Lower leg skin (tissue), 4 donors: ENCODE measurements at regions not wholly inside any gene's neighbourhood (a gene's known extent, or its start where the extent isn't known, plus 50 kb on each side); places are given as distances from the start of the nearest gene placed in this dataset.

Experiments used
- DNase-seq, 2 donors: peaks; one replicate each; pipeline ENCODE4 v3.0.0-alpha.2; 2019; ENCODE audit warnings: low spot score in 2 of 2
- H3K4me3 ChIP-seq: fragments of 200-600 bp; sonication (generic); 2 replicates; pipeline ENCODE4 v1.5.1; 2017; ENCODE audit warnings: mild to moderate bottlenecking, low read depth; ENCODE audit not compliant: poor library complexity, severe bottlenecking
- CTCF ChIP-seq, 3 donors: fragments of 450-650 bp; IDR thresholded peaks; one replicate each; pipeline ENCODE4 v1.5.1; 2016; ENCODE audit warnings: antibody characterized with exemption in 3 of 3, mild to moderate bottlenecking in 3 of 3, moderate library complexity in 2 of 3
- POLR2A ChIP-seq, 2 donors: fragments of 450-650 bp; IDR thresholded peaks; one replicate each; pipeline ENCODE4 v1.6.1; 2016 to 2017; ENCODE audit warnings: antibody characterized with exemption in 2 of 2, mild to moderate bottlenecking in 1 of 2, moderate library complexity in 1 of 2
- WGBS, 2 donors: methylation state at CpG; one replicate each; pipeline ENCODE4 v1.1.5; 2018; 5-methylcytosine and 5-hydroxymethylcytosine counted together
- intact Hi-C: fragments of 100-400 bp; cut with DNase I; formaldehyde crosslinking; loops from one replicate; pipeline ENCODE4 v1.15.0; 2023; ENCODE audit warnings: low total_unique reads

GRCh38 chr15:79492065-79492464 lies 59.9 kb downstream of the MINAR1 start:
- no peak for DNase-seq
- H3K4me3 ChIP-seq, result no peak overlapping the region
- intact Hi-C loops, result no loop called here
- TF ChIP-seq POLR2A (IDR thresholded peaks at IDR 0.05), result no peak
- TF ChIP-seq CTCF (IDR thresholded peaks at IDR 0.05), result no peak
- WGBS, 2 donors, result 82 to 91% methylated on average over 3 of the region's 3 CpGs

GRCh38 chr15:79494384-79494909 lies 62.3 kb downstream of the MINAR1 start:
- intact Hi-C loops, result no loop called here
- TF ChIP-seq CTCF (IDR thresholded peaks at IDR 0.05) (no peak), POLR2A (IDR thresholded peaks at IDR 0.05) (no peak)
- H3K4me3 ChIP-seq, result no peak overlapping the region
- DNase-seq, result no peak
- 56 to 66% methylated on average over 7 of the region's 7 CpGs for WGBS, 2 donors

- no peak for TF ChIP-seq POLR2A (IDR thresholded peaks at IDR 0.05)
- TF ChIP-seq CTCF (IDR thresholded peaks at IDR 0.05), result no peak
- intact Hi-C loops, result no loop called here
- DNase-seq, result no peak
- 65 to 66% methylated on average over 6 of the region's 6 CpGs for WGBS, 2 donors
- no peak overlapping the region for H3K4me3 ChIP-seq
These were observed 63.0 kb downstream of the MINAR1 start for GRCh38 chr15:79494963-79495755.

- no peak for DNase-seq
- no peak for TF ChIP-seq POLR2A (IDR thresholded peaks at IDR 0.05)
- TF ChIP-seq CTCF (IDR thresholded peaks at IDR 0.05), result no peak
- intact Hi-C loops, result no loop called here
- H3K4me3 ChIP-seq, result no peak overlapping the region
- WGBS, 2 donors, result 78 to 84% methylated on average over 2 of the region's 2 CpGs
These were observed 63.6 kb downstream of the MINAR1 start for GRCh38 chr15:79495775-79496174.

GRCh38 chr15:79496838-79497237 lies 64.7 kb downstream of the MINAR1 start:
- H3K4me3 ChIP-seq, result no peak overlapping the region
- 75 to 89% methylated on average over 4 of the region's 4 CpGs for WGBS, 2 donors
- intact Hi-C loops, result no loop called here
- no peak for DNase-seq
- TF ChIP-seq CTCF (IDR thresholded peaks at IDR 0.05), result no peak
- TF ChIP-seq POLR2A (IDR thresholded peaks at IDR 0.05), result no peak
